ENCODE measurements at regions not wholly inside any gene's neighbourhood (a gene's known extent, or its start where the extent isn't known, plus 50 kb on each side); places are given as distances from the start of the nearest gene placed in this dataset.
"Not testable (repeated sequence)": the region's sequence is repeated elsewhere in the genome, so short reads cannot be mapped to it uniquely, and the experiment has no call there.

DNA sequence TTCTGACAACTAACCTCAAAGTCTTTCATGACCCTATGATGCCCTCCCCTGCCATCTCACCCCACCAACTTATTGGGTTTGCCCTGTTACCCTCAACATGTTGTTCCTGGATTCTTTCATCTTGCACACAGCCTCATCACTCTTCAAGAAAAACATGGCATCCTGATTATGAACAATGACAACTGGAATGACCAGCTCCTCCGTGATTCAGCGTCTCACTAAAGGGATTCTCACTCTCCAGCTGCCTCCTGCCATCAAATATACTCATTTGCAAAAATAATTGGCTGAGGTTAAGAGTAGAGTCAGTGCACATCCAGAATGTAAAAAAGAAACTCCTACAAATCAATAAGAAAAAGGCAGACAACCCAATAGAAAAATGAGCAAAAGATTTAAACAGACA is 59.7 kb upstream of the MDGA1 start:
- Histone ChIP-seq H3K18ac (ENCODE audit: low read depth in 1 of 2, low read length in 2 of 2) (no peak overlapping the region), H2BK120ac (ENCODE audit: low read depth, low read length) (no peak overlapping the region), H2BK15ac (ENCODE audit: low read depth, poor library complexity, severe bottlenecking) (no peak overlapping the region), H2AFZ (ENCODE audit: low read depth, low read length) (no peak overlapping the region), H3K4me3 (ENCODE audit: insufficient read depth in 1 of 2, low read depth in 1 of 2, low read length in 2 of 2) (no peak overlapping the region), H3K14ac (ENCODE audit: low read length in 2 of 2) (no peak overlapping the region), H3K27ac (ENCODE audit: low read length, poor library complexity, severe bottlenecking) (no peak overlapping the region), H2BK5ac (ENCODE audit: low read depth, low read length, poor library complexity, severe bottlenecking) (no peak overlapping the region), H3K36me3 (ENCODE audit: control insufficient read depth in 1 of 2, insufficient read depth in 2 of 2, low read depth in 1 of 2, low read length in 2 of 2) (no peaks in the 10 kb centered on the region), H4K8ac (ENCODE audit: low read length) (no peak overlapping the region), H3K4ac (ENCODE audit: low read depth in 1 of 2, low read length in 2 of 2) (no peak overlapping the region), H4K91ac (ENCODE audit: low read length) (no peak overlapping the region), H3K79me1 (replicated peaks; ENCODE audit: low read length, poor library complexity, severe bottlenecking) (no peaks in the 10 kb centered on the region), H2BK12ac (ENCODE audit: low read length in 2 of 2) (no peak overlapping the region), H3K9ac (ENCODE audit: low read length) (no peak overlapping the region), H2AK5ac (ENCODE audit: low read length, severe bottlenecking) (no peak overlapping the region), H3K27me3 (ENCODE audit: control insufficient read depth in 1 of 2, insufficient read depth in 1 of 2, low read length in 2 of 2) (peaks cover 33 to 34% of the 10 kb centered on the region in 2 experiments), H3K23ac (ENCODE audit: low read length in 2 of 2) (no peak overlapping the region), H3K4me1 (ENCODE audit: control insufficient read depth, insufficient read depth, low read depth, low read length) (no peaks in the 10 kb centered on the region), H3K9me3 (ENCODE audit: control insufficient read depth, low read length) (no peaks in the 10 kb centered on the region), H3K4me2 (ENCODE audit: low read length, poor library complexity, severe bottlenecking) (no peak overlapping the region)
- no peak for DNase-seq
- WGBS: 25% methylated on average over 2 of the region's 2 CpGs

- no peak overlapping the region for H3K18ac ChIP-seq (ENCODE audit: low read depth in 1 of 2, low read length in 2 of 2)
- H3K4me1 ChIP-seq (ENCODE audit: control insufficient read depth, insufficient read depth, low read depth, low read length): no peaks in the 10 kb centered on the region
- H3K36me3 ChIP-seq (ENCODE audit: control insufficient read depth in 1 of 2, insufficient read depth in 2 of 2, low read depth in 1 of 2, low read length in 2 of 2): no peaks in the 10 kb centered on the region
- no peak overlapping the region for H2BK120ac ChIP-seq (ENCODE audit: low read depth, low read length)
- no peaks in the 10 kb centered on the region for H3K79me1 ChIP-seq (replicated peaks; ENCODE audit: low read length, poor library complexity, severe bottlenecking)
- peak overlapping the region; percentile 25 for H4K91ac ChIP-seq (ENCODE audit: low read length)
- no peak overlapping the region for H3K4ac ChIP-seq (ENCODE audit: low read depth in 1 of 2, low read length in 2 of 2)
- H3K23ac ChIP-seq (ENCODE audit: low read length in 2 of 2): no peak overlapping the region
- no peak overlapping the region for H2BK15ac ChIP-seq (ENCODE audit: low read depth, poor library complexity, severe bottlenecking)
- H3K27ac ChIP-seq (ENCODE audit: low read length, poor library complexity, severe bottlenecking): no peak overlapping the region
- peak overlapping the region in 1 of 2 experiments; percentile 15 for H3K4me3 ChIP-seq (ENCODE audit: insufficient read depth in 1 of 2, low read depth in 1 of 2, low read length in 2 of 2)
- WGBS: 31% methylated on average over 12 of the region's 12 CpGs
- no peak overlapping the region for H3K9ac ChIP-seq (ENCODE audit: low read length)
- H2BK12ac ChIP-seq (ENCODE audit: low read length in 2 of 2): no peak overlapping the region
- no peak overlapping the region for H2AFZ ChIP-seq (ENCODE audit: low read depth, low read length)
- no peak for DNase-seq
- no peak overlapping the region for H2BK5ac ChIP-seq (ENCODE audit: low read depth, low read length, poor library complexity, severe bottlenecking)
- peak overlapping the region in 1 of 2 experiments; percentile 38 for H3K14ac ChIP-seq (ENCODE audit: low read length in 2 of 2)
- H3K27me3 ChIP-seq (ENCODE audit: control insufficient read depth in 1 of 2, insufficient read depth in 1 of 2, low read length in 2 of 2): peaks cover 24 to 36% of the 10 kb centered on the region in 2 experiments
- H3K9me3 ChIP-seq (ENCODE audit: control insufficient read depth, low read length): no peaks in the 10 kb centered on the region
- H4K8ac ChIP-seq (ENCODE audit: low read length): no peak overlapping the region
- H3K4me2 ChIP-seq (ENCODE audit: low read length, poor library complexity, severe bottlenecking): no peak overlapping the region
- H2AK5ac ChIP-seq (ENCODE audit: low read length, severe bottlenecking): no peak overlapping the region
Observed at GRCh38 chr6:37756135-37756534, 58.5 kb upstream of the MDGA1 start.

DNA sequence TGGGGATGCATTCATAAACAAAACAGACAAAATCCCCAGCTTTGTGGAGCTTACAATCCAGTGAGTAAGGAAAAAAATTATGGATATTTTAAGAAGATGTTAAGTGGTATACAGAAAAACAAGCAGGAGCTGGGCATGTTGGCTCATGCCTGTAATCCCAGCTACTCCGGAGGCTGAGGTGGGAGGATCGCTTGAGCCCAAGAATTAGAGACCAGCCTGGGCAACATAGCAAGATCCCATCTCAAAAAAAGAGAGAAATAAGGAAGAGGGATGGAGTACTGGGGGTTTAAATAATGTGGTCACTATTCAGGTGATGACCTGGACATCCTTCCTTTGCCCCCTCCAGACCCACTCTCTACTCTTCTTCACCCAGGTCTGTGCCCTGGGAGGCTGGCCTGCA is 55.0 kb upstream of the MDGA1 start:
- no peaks in the 10 kb centered on the region for H3K4me1 ChIP-seq (ENCODE audit: control insufficient read depth, insufficient read depth, low read depth, low read length)
- no peak overlapping the region for H3K14ac ChIP-seq (ENCODE audit: low read length in 2 of 2)
- H4K8ac ChIP-seq (ENCODE audit: low read length): no peak overlapping the region
- no peak overlapping the region for H2BK5ac ChIP-seq (ENCODE audit: low read depth, low read length, poor library complexity, severe bottlenecking)
- DNase-seq: no peak
- H2AK5ac ChIP-seq (ENCODE audit: low read length, severe bottlenecking): no peak overlapping the region
- no peak overlapping the region for H3K18ac ChIP-seq (ENCODE audit: low read depth in 1 of 2, low read length in 2 of 2)
- H2BK120ac ChIP-seq (ENCODE audit: low read depth, low read length): no peak overlapping the region
- H3K4ac ChIP-seq (ENCODE audit: low read depth in 1 of 2, low read length in 2 of 2): no peak overlapping the region
- H3K9me3 ChIP-seq (ENCODE audit: control insufficient read depth, low read length): no peaks in the 10 kb centered on the region
- peaks cover 22 to 32% of the 10 kb centered on the region in 2 experiments for H3K27me3 ChIP-seq (ENCODE audit: control insufficient read depth in 1 of 2, insufficient read depth in 1 of 2, low read length in 2 of 2)
- WGBS: 100% methylated on average over 2 of the region's 2 CpGs
- H3K79me1 ChIP-seq (replicated peaks; ENCODE audit: low read length, poor library complexity, severe bottlenecking): no peaks in the 10 kb centered on the region
- no peak overlapping the region for H2AFZ ChIP-seq (ENCODE audit: low read depth, low read length)
- no peak overlapping the region for H3K27ac ChIP-seq (ENCODE audit: low read length, poor library complexity, severe bottlenecking)
- no peak overlapping the region for H3K23ac ChIP-seq (ENCODE audit: low read length in 2 of 2)
- no peak overlapping the region for H3K9ac ChIP-seq (ENCODE audit: low read length)
- H2BK12ac ChIP-seq (ENCODE audit: low read length in 2 of 2): no peak overlapping the region
- no peaks in the 10 kb centered on the region for H3K36me3 ChIP-seq (ENCODE audit: control insufficient read depth in 1 of 2, insufficient read depth in 2 of 2, low read depth in 1 of 2, low read length in 2 of 2)
- no peak overlapping the region for H3K4me3 ChIP-seq (ENCODE audit: insufficient read depth in 1 of 2, low read depth in 1 of 2, low read length in 2 of 2)
- no peak overlapping the region for H3K4me2 ChIP-seq (ENCODE audit: low read length, poor library complexity, severe bottlenecking)
- H2BK15ac ChIP-seq (ENCODE audit: low read depth, poor library complexity, severe bottlenecking): no peak overlapping the region
- no peak overlapping the region for H4K91ac ChIP-seq (ENCODE audit: low read length)

DNA sequence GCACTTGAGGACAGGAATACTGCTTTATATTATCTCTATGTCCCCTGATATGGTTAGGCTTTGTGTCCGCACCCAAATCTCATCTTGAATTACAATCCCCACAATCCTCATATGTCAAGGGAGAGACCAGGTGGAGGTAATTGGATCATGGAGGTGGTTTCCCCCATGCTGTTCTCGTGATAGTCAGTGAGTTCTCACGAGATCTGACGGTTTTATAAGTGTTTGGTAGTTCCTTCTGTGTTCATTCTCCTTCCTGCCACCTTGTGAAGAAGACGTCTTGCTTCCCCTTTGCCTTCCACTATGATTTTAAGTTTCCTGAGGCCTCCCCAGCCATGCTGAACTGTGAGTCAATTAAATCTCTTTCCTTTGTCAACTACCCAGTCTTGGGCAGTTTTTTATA is 51.7 kb upstream of the MDGA1 start:
- peaks cover 6 to 15% of the 10 kb centered on the region in 2 experiments for H3K27me3 ChIP-seq (ENCODE audit: control insufficient read depth in 1 of 2, insufficient read depth in 1 of 2, low read length in 2 of 2)
- H2AFZ ChIP-seq (ENCODE audit: low read depth, low read length); H4K8ac ChIP-seq (ENCODE audit: low read length); H3K14ac ChIP-seq (ENCODE audit: low read length in 2 of 2); H3K9me3 ChIP-seq (ENCODE audit: control insufficient read depth, low read length); H3K4ac ChIP-seq (ENCODE audit: low read depth in 1 of 2, low read length in 2 of 2); DNase-seq; H3K36me3 ChIP-seq (ENCODE audit: control insufficient read depth in 1 of 2, insufficient read depth in 2 of 2, low read depth in 1 of 2, low read length in 2 of 2); H3K9ac ChIP-seq (ENCODE audit: low read length); H3K4me1 ChIP-seq (ENCODE audit: control insufficient read depth, insufficient read depth, low read depth, low read length); H4K91ac ChIP-seq (ENCODE audit: low read length); H2BK12ac ChIP-seq (ENCODE audit: low read length in 2 of 2); H3K18ac ChIP-seq (ENCODE audit: low read depth in 1 of 2, low read length in 2 of 2); H2BK120ac ChIP-seq (ENCODE audit: low read depth, low read length); H2AK5ac ChIP-seq (ENCODE audit: low read length, severe bottlenecking); H3K27ac ChIP-seq (ENCODE audit: low read length, poor library complexity, severe bottlenecking); H3K23ac ChIP-seq (ENCODE audit: low read length in 2 of 2); H2BK5ac ChIP-seq (ENCODE audit: low read depth, low read length, poor library complexity, severe bottlenecking); H3K79me1 ChIP-seq (replicated peaks; ENCODE audit: low read length, poor library complexity, severe bottlenecking); H3K4me3 ChIP-seq (ENCODE audit: insufficient read depth in 1 of 2, low read depth in 1 of 2, low read length in 2 of 2); H3K4me2 ChIP-seq (ENCODE audit: low read length, poor library complexity, severe bottlenecking); H2BK15ac ChIP-seq (ENCODE audit: low read depth, poor library complexity, severe bottlenecking): not testable (repeated sequence)
- 52% methylated on average over 4 of the region's 5 CpGs for WGBS

All from mesenchymal stem cell (in vitro differentiated cells and primary cell).